ENCODE measurements at regions not wholly inside any gene's neighbourhood (a gene's known extent, or its start where the extent isn't known, plus 50 kb on each side); places are given as distances from the start of the nearest gene placed in this dataset.

DNA sequence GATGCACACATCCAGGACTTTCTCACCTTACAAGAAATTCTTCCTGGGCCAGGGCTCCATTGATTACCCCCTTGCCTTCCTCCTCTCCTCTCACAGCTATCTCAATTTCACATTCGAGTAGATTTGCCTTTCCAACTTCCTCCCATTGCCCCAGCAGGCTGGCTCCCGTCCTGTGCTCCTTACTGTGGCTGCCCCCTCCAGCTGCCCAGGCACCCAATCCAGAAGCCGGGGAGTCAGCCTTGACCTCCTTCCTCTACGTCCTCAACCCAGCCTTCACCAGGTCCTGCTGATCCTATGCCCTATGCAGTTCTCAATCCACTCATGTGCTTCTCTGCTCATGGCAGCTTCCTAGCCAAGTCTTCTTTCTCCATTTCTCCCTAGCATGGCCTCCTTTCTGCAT lies 85.7 kb upstream of the GPR26 start:
- Histone ChIP-seq H3K4me1 (no peaks in the 10 kb centered on the region), H3K36me3 (no peaks in the 10 kb centered on the region), H3K9me3 (no peaks in the 10 kb centered on the region), H3K4me3 (no peak overlapping the region), H3K27me3 (peaks cover 14 to 64% of the 10 kb centered on the region in 2 donors), H3K27ac (no peak overlapping the region)
- TF ChIP-seq, protein P1, sequence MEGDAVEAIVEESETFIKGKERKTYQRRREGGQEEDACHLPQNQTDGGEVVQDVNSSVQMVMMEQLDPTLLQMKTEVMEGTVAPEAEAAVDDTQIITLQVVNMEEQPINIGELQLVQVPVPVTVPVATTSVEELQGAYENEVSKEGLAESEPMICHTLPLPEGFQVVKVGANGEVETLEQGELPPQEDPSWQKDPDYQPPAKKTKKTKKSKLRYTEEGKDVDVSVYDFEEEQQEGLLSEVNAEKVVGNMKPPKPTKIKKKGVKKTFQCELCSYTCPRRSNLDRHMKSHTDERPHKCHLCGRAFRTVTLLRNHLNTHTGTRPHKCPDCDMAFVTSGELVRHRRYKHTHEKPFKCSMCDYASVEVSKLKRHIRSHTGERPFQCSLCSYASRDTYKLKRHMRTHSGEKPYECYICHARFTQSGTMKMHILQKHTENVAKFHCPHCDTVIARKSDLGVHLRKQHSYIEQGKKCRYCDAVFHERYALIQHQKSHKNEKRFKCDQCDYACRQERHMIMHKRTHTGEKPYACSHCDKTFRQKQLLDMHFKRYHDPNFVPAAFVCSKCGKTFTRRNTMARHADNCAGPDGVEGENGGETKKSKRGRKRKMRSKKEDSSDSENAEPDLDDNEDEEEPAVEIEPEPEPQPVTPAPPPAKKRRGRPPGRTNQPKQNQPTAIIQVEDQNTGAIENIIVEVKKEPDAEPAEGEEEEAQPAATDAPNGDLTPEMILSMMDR (IDR thresholded peaks at IDR 0.05), result no peak
- intact Hi-C loops (cut with DNase I), result no loop called here
- DNase-seq (no peak), ATAC-seq (no peak)

DNA sequence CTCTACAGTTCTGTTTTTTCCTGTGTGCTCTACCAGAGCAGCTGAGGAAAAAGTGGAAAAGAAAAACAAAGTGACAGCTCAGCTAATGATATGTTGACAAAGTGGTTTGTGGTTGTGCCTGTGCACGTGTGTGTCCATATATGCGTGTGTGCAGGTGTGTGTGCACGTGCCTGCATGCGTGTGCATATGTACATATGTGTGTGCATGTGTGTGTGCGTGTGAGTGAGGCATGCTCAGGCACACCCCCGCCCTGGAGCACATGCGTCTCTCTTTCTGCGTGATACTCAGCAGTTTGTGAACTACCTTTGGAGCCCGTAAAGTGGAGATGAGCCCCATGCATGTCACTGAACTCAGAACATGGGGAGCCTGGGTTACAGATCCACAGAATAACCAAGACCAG lies 84.5 kb upstream of the GPR26 start:
- DNase-seq (no peak), ATAC-seq (no peak)
- no peak overlapping the region for H3K4me3 ChIP-seq
- H3K27me3 ChIP-seq, result peaks cover 14 to 69% of the 10 kb centered on the region in 2 donors
- intact Hi-C loops (cut with DNase I), result no loop called here
- H3K4me1 ChIP-seq, result no peaks in the 10 kb centered on the region
- no peaks in the 10 kb centered on the region for H3K36me3 ChIP-seq
- no peak overlapping the region for H3K27ac ChIP-seq
- TF ChIP-seq, protein P1 (IDR thresholded peaks at IDR 0.05), result no peak
- no peaks in the 10 kb centered on the region for H3K9me3 ChIP-seq

DNA sequence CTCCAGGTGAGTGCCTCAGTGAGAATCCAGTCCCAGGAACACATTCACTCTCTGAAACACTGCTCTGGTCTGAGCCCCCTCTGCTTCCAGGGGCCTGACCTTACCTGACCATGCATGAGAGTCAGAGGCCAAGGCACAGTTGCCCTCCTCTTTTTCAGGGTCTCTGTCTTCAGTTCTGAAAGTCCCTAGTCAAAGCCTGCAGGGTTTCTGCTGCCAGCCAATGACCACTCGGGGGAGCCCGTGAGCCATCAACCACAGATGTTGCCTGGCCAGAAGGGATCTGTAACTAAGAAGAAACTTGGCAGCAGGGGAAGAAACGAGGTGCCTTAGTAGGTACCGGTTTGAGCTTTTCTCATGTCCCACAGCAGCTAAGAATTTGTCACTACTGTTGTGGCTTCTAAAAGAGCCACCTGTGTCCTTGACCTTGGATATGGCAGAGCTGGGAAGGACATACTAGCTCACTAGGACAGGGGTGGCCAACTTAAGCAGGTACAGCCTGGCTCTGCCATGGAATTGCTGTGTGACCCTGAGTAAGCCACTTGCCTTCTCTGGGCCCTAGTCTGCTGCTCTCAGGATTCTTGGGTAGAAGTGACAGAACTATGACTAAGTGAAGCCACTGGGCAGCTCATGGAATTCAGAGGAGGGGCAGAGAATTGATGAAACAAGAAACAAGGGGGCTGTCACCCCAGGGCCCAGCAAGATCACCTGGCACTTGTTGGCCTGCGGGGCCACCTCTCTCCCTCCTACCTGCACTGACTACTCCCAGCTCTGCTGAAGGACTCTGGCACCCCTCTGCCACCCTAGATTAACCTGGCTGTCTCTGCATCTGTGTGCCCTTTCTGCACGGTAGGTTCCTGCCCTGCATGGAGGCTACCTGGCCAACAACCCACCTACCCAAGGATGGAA lies 83.8 kb upstream of the GPR26 start:
- Histone ChIP-seq H3K27me3 (peaks cover 14 to 71% of the 10 kb centered on the region in 2 donors), H3K36me3 (no peaks in the 10 kb centered on the region), H3K4me1 (no peaks in the 10 kb centered on the region), H3K4me3 (no peak overlapping the region), H3K9me3 (no peaks in the 10 kb centered on the region), H3K27ac (no peak overlapping the region)
- intact Hi-C loops (cut with DNase I), result no loop called here
- DNase-seq (peak; percentile 62 to 86 (median 74)), ATAC-seq (peak; percentile 84)
- TF ChIP-seq, protein P1 (IDR thresholded peaks at IDR 0.05), result peak; percentile 78 to 79

DNA sequence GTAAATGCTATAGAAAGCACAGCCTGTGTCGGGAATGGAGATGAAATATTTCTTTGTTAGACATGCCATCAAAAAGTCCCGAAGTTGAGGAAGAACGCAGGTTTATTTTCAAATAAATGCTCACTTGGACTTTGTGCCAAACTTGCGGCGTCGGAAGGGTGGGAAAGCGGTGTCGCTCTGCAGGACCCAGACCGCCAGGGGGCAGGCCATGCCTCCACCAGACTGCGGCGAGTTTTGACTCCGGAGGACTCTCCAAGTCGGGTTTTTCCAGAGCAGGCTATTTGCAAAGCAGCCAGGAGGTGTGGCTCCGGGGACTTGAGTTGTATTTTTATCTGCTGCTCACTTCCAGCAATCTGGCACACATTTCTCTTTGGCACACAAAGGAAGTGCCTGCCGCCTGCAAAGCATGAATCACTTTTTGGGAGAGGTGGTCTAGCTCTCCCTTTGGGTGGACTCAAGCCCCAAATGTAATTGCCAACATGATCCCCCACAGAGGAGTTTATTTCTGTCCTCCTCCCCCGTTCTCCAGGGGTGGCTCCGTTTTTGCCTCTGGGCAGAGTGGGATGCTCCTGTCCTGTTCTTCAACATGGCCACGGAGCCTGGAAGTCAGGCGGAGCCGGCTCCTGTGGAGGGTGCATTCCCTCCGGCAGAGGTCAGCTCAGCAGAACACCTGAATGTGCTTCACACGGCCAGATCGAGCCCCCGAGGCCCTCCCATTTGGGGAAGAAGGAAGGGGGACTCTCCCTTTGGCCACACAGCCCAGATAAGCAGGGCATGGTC lies 82.3 kb upstream of the GPR26 start:
- Histone ChIP-seq H3K4me1 (no peaks in the 10 kb centered on the region), H3K27me3 (peaks cover 14 to 77% of the 10 kb centered on the region in 2 donors), H3K4me3 (no peak overlapping the region), H3K36me3 (no peaks in the 10 kb centered on the region), H3K27ac (no peak overlapping the region), H3K9me3 (no peaks in the 10 kb centered on the region)
- TF ChIP-seq, protein P1 (IDR thresholded peaks at IDR 0.05), result peak; percentile 68 to 77
- peak; percentile 58 to 89 (median 86) for DNase-seq
- intact Hi-C loops (cut with DNase I), result loop anchor here in 1 of 2 donors (2.0 kb wide), 1 partner anchor 383 kb away; no protein-coding TSS in a partner anchor
- ATAC-seq, result peak; percentile 99

DNA sequence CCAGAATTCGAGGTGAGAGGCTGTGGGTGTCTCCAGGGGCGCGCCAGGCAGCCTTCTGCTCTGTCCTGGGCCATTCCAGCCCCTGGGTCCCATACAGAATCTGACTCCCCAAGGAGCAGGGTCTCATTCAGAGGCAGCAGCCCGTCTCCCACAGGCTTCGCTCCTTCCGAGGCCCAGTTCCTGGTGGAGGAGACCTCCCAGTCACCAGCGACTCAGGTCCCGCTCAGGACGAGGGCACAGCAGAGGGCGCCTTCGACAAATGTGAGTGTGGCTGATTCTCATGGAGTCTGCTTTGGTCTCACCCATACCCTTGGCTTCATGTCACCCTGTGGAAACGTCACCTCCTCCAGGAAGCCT lies 81.8 kb upstream of the GPR26 start:
- TF ChIP-seq, protein P1 (IDR thresholded peaks at IDR 0.05), result no peak
- intact Hi-C loops (cut with DNase I), result loop anchor here in 1 of 2 donors (2.0 kb wide), 1 partner anchor 382 kb away; no protein-coding TSS in a partner anchor
- no peak overlapping the region for H3K27ac ChIP-seq

More for the DNA sequence above, 81.8 kb upstream of the GPR26 start:
- ATAC-seq, result no peak
- no peaks in the 10 kb centered on the region for H3K36me3 ChIP-seq
- no peak overlapping the region for H3K4me3 ChIP-seq
- H3K27me3 ChIP-seq, result peaks cover 14 to 73% of the 10 kb centered on the region in 2 donors
- DNase-seq, result peak in 1 of 4 donors; percentile 67
- no peaks in the 10 kb centered on the region for H3K4me1 ChIP-seq
- H3K9me3 ChIP-seq, result no peaks in the 10 kb centered on the region

Measured in left lung (tissue), 4 donors.